HG03354 (cell line): ENCODE measurements at regions not wholly inside any gene's neighbourhood (a gene's known extent, or its start where the extent isn't known, plus 50 kb on each side); places are given as distances from the start of the nearest gene placed in this dataset.
A peak's percentile ranks its signal among the peaks of the same experiment; 100 is the strongest.

ENCODE experiments used
- ATAC-seq: cut with Tn5 transposase; IDR thresholded peaks from one replicate; pipeline ENCODE4 v1.9.1; 2021; ENCODE audit warnings: mild to moderate bottlenecking; ENCODE audit not compliant: unreplicated experiment, poor library complexity, severe bottlenecking

GRCh38 chrX:4239650-4240540 is 526.4 kb upstream of the PRKX start:
- ATAC-seq: peak; percentile 35

GRCh38 chrX:4238916-4239315 is 525.5 kb upstream of the PRKX start:
- ATAC-seq: no peak

- ATAC-seq: no peak
Measured at GRCh38 chrX:4225086-4225485, 511.6 kb upstream of the PRKX start.

GRCh38 chrX:4206941-4207340 is 493.5 kb upstream of the PRKX start:
- ATAC-seq: no peak

- no peak for ATAC-seq
Measured at GRCh38 chrX:4197971-4198370, 484.5 kb upstream of the PRKX start.

- ATAC-seq: no peak
Measured at GRCh38 chrX:4193500-4194155, 480.2 kb upstream of the PRKX start.

- ATAC-seq: no peak
Measured at GRCh38 chrX:4186331-4186730, 472.9 kb upstream of the PRKX start.

GRCh38 chrX:4185086-4185485 is 471.6 kb upstream of the PRKX start:
- no peak for ATAC-seq

- no peak for ATAC-seq
Measured at GRCh38 chrX:4182408-4182806, 469.0 kb upstream of the PRKX start.

- no peak for ATAC-seq
Measured at GRCh38 chrX:4181782-4182407, 468.4 kb upstream of the PRKX start.

GRCh38 chrX:4179031-4179430 is 465.6 kb upstream of the PRKX start:
- no peak for ATAC-seq

- ATAC-seq: no peak
Measured at GRCh38 chrX:4175221-4175620, 461.8 kb upstream of the PRKX start.

- no peak for ATAC-seq
Measured at GRCh38 chrX:4173743-4174142, 460.3 kb upstream of the PRKX start.

GRCh38 chrX:4151798-4152197 is 438.3 kb upstream of the PRKX start:
- ATAC-seq: no peak

GRCh38 chrX:4150259-4150658 is 436.8 kb upstream of the PRKX start:
- no peak for ATAC-seq

GRCh38 chrX:4129626-4130025 is 416.2 kb upstream of the PRKX start:
- no peak for ATAC-seq

- no peak for ATAC-seq
Measured at GRCh38 chrX:4118666-4119530, 405.4 kb upstream of the PRKX start.

- ATAC-seq: no peak
Measured at GRCh38 chrX:4110964-4111363, 397.5 kb upstream of the PRKX start.

GRCh38 chrX:4094926-4095325 is 381.5 kb upstream of the PRKX start:
- ATAC-seq: no peak
